Mucosa of descending colon (tissue), 3 donors: ENCODE measurements at regions not wholly inside any gene's neighbourhood (a gene's known extent, or its start where the extent isn't known, plus 50 kb on each side); places are given as distances from the start of the nearest gene placed in this dataset.

Experiments used
- ATAC-seq: fragments of 200-7000 bp; cut with Tn5 transposase; one replicate; pipeline ENCODE4 v1.9.1; 2020; ENCODE audit warnings: mild to moderate bottlenecking, moderate library complexity
- DNase-seq, 3 donors: peaks; one replicate each; pipeline ENCODE4 v3.0.0-alpha.2; 2020
- H3K36me3 ChIP-seq: fragments of 200-600 bp; one replicate; pipeline ENCODE4 v1.8.0; 2021; ENCODE audit warnings: low read depth, mild to moderate bottlenecking
- H3K4me1 ChIP-seq: fragments of 200-600 bp; one replicate; pipeline ENCODE4 v1.8.0; 2021; ENCODE audit warnings: low read depth, mild to moderate bottlenecking
- H3K4me3 ChIP-seq: fragments of 200-600 bp; one replicate; pipeline ENCODE4 v1.8.0; 2021; ENCODE audit warnings: mild to moderate bottlenecking
- H3K9me3 ChIP-seq: fragments of 200-600 bp; one replicate; pipeline ENCODE4 v1.8.0; 2021; ENCODE audit warnings: mild to moderate bottlenecking
- intact Hi-C, 2 donors: fragments of 100-400 bp; cut with DNase I in 1 of 2; cut with micrococcal nuclease in 1 of 2; formaldehyde crosslinking; loops; one replicate each; pipeline versions ENCODE4 v1.11.0 to v1.11.1; 2022; cut with DNase I, micrococcal nuclease
- TF ChIP-seq, protein P1 (sequence below): fragments of 200-600 bp; IDR thresholded peaks from one replicate; pipeline ENCODE4 v1.8.0; 2022; ENCODE audit warnings: antibody characterized with exemption, mild to moderate bottlenecking
- donor health status: DM: no; HTN: no; CAD: no; lungs with moderate emphysema.
- donor health status: DM: no; HTN: no; CAD: no.
- donor health status: DM: no; HTN: yes; CAD: no.

DNA sequence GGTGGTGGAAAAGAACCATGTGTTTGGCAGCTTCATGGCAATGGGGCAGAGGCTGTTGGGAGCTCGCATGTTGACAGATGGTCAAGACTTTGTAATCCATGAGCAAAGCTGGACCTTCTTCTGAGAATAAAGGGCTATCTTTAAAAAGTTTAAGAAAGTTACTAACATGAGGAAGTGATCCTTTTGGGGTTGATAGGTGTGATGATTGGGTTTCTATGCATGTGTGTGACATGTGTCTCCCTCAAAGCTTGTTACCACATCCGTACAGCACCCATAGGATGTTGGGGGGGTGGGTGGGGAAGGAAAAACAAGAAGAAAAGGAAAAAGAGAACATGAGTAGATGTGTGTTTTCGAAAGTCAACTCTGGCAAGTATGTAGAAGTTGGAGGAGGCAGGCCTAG is 123.0 kb upstream of the TLR3 start:
- DNase-seq (no peak), ATAC-seq (no peak)
- TF ChIP-seq, protein P1, sequence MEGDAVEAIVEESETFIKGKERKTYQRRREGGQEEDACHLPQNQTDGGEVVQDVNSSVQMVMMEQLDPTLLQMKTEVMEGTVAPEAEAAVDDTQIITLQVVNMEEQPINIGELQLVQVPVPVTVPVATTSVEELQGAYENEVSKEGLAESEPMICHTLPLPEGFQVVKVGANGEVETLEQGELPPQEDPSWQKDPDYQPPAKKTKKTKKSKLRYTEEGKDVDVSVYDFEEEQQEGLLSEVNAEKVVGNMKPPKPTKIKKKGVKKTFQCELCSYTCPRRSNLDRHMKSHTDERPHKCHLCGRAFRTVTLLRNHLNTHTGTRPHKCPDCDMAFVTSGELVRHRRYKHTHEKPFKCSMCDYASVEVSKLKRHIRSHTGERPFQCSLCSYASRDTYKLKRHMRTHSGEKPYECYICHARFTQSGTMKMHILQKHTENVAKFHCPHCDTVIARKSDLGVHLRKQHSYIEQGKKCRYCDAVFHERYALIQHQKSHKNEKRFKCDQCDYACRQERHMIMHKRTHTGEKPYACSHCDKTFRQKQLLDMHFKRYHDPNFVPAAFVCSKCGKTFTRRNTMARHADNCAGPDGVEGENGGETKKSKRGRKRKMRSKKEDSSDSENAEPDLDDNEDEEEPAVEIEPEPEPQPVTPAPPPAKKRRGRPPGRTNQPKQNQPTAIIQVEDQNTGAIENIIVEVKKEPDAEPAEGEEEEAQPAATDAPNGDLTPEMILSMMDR: no peak
- Histone ChIP-seq H3K9me3 (no peaks in the 10 kb centered on the region), H3K4me1 (no peaks in the 10 kb centered on the region), H3K36me3 (no peaks in the 10 kb centered on the region), H3K4me3 (no peak overlapping the region)
- intact Hi-C loops: no loop called here

DNA sequence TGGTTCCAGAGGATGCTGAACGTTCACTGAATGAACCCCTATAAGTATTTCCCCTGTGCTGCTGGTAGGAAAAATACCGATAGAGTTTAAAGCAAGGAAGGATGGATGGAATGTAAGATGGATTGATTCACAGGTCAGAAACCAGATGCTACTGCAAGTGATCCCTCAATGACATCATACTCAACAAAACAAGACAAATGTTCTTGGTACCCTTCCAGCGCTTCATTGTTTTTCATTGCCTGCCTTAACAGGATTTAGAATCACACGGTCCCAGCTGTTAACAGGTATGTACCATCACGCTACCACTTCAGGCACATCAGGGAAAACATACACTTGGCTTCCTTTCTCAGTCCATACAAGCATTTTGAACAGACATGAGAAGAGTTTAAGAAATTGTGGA is 118.1 kb upstream of the TLR3 start:
- H3K36me3 ChIP-seq: no peaks in the 10 kb centered on the region
- intact Hi-C loops: no loop called here
- ATAC-seq (no peak), DNase-seq (no peak)
- TF ChIP-seq, protein P1: no peak
- H3K4me1 ChIP-seq: no peaks in the 10 kb centered on the region
- H3K9me3 ChIP-seq: no peaks in the 10 kb centered on the region
- no peak overlapping the region for H3K4me3 ChIP-seq

DNA sequence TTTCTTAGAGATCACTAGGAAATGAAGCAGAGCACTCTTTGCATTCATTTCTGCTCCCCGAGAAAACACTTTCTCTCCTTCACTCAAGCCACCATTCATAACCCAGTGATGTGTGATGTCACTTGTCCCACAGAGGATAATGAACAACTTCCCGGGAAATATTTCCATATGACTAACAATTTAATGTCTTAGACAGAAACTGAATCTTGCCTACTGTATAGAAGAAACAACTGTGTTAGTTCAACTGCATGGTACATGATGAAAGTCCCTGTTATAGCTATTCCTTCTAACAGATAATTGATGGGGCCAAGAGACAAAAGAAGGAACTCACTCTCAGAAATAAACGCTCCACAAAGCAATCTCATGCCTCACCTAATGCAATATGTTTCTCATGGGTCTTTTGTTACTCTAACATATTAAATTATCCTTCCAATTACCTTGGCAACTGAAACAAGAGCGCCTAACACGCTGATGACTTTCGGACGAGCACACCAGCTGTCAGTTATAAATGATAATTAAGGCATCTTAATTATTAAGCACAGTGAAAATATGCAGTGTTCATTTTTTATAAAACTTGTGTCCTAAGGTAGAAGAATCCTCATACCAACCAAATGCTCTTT is 113.7 kb upstream of the TLR3 start:
- Histone ChIP-seq H3K9me3 (no peaks in the 10 kb centered on the region), H3K36me3 (no peaks in the 10 kb centered on the region), H3K4me3 (no peak overlapping the region), H3K4me1 (no peaks in the 10 kb centered on the region)
- ATAC-seq (no peak), DNase-seq (no peak)
- TF ChIP-seq, protein P1: no peak
- intact Hi-C loops: no loop called here

DNA sequence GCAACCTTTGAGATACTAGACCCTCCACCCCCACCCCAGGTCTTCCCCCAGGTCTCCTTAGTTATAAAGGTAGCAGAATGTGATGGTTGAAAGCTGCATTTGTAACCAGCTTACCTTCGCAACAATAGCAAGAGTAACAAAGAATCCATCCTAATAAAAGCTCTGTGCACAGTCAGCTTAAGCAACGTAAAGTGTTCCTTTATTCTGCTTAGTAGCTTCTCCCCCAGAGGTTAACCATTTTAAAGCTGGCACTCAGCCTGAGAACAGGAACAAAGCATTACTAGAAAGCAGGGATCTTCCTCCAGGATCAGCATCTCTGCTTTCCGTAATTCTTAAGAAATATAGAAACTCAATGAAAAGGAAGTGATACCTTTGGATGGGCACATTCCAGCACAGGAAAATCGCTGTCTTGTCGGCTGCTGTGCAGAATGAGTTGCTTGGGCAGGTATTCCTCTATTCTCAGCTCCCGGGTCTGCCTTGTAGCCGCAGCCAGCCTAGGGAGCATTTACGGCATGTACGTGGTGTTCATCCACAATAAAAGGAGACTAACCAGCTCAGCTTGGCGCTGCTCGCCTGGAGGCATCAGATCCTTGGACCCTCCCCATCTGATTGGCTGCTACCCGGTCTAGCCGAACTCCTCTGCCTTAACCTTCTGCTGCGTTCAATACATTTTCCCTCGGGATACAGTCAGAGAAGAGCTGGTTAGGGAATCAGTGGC is 113.0 kb upstream of the TLR3 start:
- no peaks in the 10 kb centered on the region for H3K36me3 ChIP-seq
- intact Hi-C loops: no loop called here
- DNase-seq (no peak), ATAC-seq (no peak)
- H3K9me3 ChIP-seq: no peaks in the 10 kb centered on the region
- no peak overlapping the region for H3K4me3 ChIP-seq
- H3K4me1 ChIP-seq: no peaks in the 10 kb centered on the region
- TF ChIP-seq, protein P1: no peak

DNA sequence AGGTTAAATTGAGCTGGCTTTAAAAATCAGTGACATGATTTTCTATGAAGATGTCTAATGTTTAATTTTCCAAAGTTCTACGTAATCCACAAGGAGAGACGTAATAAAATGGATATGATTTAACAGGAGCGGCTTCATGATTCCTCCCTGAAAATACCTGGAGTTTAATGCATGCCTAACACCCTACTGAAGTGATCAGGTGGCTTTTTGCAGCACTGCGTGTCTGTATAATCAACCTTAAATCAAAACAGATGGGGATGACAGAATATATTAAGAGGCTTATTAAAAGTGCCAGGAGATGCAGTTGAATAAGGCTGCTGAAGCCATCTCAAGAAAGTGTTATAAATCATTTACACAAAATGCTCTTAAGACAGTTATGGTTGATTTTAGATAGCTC is 112.4 kb upstream of the TLR3 start:
- intact Hi-C loops: no loop called here
- no peak overlapping the region for H3K4me3 ChIP-seq
- DNase-seq: no peak
- no peaks in the 10 kb centered on the region for H3K9me3 ChIP-seq
- no peaks in the 10 kb centered on the region for H3K4me1 ChIP-seq
- TF ChIP-seq, protein P1: no peak
- ATAC-seq: no peak
- no peaks in the 10 kb centered on the region for H3K36me3 ChIP-seq
